Gastroesophageal sphincter (tissue), 4 donors: ENCODE measurements at regions not wholly inside any gene's neighbourhood (a gene's known extent, or its start where the extent isn't known, plus 50 kb on each side); places are given as distances from the start of the nearest gene placed in this dataset.

Source experiments
- ATAC-seq: fragments of 150-250 bp; one replicate; pipeline ENCODE4 v1.9.1; 2016; ENCODE audit warnings: mild to moderate bottlenecking, moderate library complexity
- H3K27ac ChIP-seq, 4 donors: fragments of 200-600 bp; sonication (generic) in 3 of 4; 1 replicate in 3 of 4; 2 replicates in 1 of 4; pipeline ENCODE4 v1.5.1; 2016 to 2019
- H3K27me3 ChIP-seq: fragments of 200-600 bp; sonication (generic); one replicate; pipeline ENCODE4 v1.5.1; 2019
- H3K36me3 ChIP-seq, 2 donors: fragments of 200-600 bp; sonication (generic); one replicate each; pipeline ENCODE4 v1.5.1; 2019; ENCODE audit warnings: control low read depth in 1 of 2
- H3K4me1 ChIP-seq, 3 donors: fragments of 200-600 bp; sonication (generic); 1 replicate in 2 of 3; 2 replicates in 1 of 3; pipeline ENCODE4 v1.5.1; 2016 to 2019; ENCODE audit warnings: control low read depth in 2 of 3
- H3K4me3 ChIP-seq, 2 donors: fragments of 200-600 bp; sonication (generic); one replicate each; pipeline ENCODE4 v1.5.1; 2019; ENCODE audit warnings: mild to moderate bottlenecking in 1 of 2, moderate library complexity in 1 of 2
- H3K9me3 ChIP-seq, 3 donors: fragments of 200-600 bp; sonication (generic); one replicate each; pipeline ENCODE4 v1.5.1; 2017 to 2019; ENCODE audit warnings: control low read depth in 2 of 3
- CTCF ChIP-seq, 4 experiments: fragments of 200-600 bp in 2 of 4; fragments of 450-650 bp in 2 of 4; sonication (generic) in 1 of 4; IDR thresholded peaks; one replicate each; pipeline ENCODE4 v1.5.1; 2017 to 2019; ENCODE audit warnings: antibody characterized with exemption in 4 of 4, mild to moderate bottlenecking in 2 of 4, moderate library complexity in 2 of 4
- EP300 ChIP-seq: sonication (generic); formaldehyde crosslinking; IDR thresholded peaks from one replicate; pipeline ENCODE4 v1.6.1; 2017; ENCODE audit warnings: antibody characterized with exemption, mild to moderate bottlenecking
- POLR2A ChIP-seq, 2 donors: fragments of 450-650 bp; IDR thresholded peaks; one replicate each; pipeline ENCODE4 v1.6.1; 2017; ENCODE audit warnings: antibody characterized with exemption in 2 of 2, mild to moderate bottlenecking in 2 of 2, moderate library complexity in 1 of 2
- POLR2AphosphoS5 ChIP-seq: sonication (generic); formaldehyde crosslinking; IDR thresholded peaks from one replicate; pipeline ENCODE4 v1.6.1; 2017; ENCODE audit warnings: antibody characterized with exemption
- WGBS, 2 donors: methylation state at CpG; one replicate each; pipeline ENCODE4 v1.1.5; 2018; ENCODE audit warnings: low coverage in 1 of 2; 5-methylcytosine and 5-hydroxymethylcytosine counted together

GRCh38 chr1:187956975-187957374, 1128.2 kb downstream of the PLA2G4A start:
- Histone ChIP-seq H3K9me3 (peaks cover 0 to 12% (median 0%) of the 10 kb centered on the region in 3 donors), H3K36me3 (no peaks in the 10 kb centered on the region), H3K4me3 (no peak overlapping the region), H3K27ac (no peak overlapping the region), H3K4me1 (no peaks in the 10 kb centered on the region), H3K27me3 (no peaks in the 10 kb centered on the region)
- TF ChIP-seq EP300 (no peak), POLR2AphosphoS5 (no peak), POLR2A (IDR thresholded peaks at IDR 0.05) (no peak), CTCF (IDR thresholded peaks at IDR 0.05) (no peak)
- no peak for ATAC-seq
- WGBS, 2 donors: 73 to 80% methylated on average over 3 of the region's 3 CpGs

- Histone ChIP-seq H3K4me3 (no peak overlapping the region), H3K4me1 (no peaks in the 10 kb centered on the region), H3K9me3 (peaks cover 0 to under 1% (median 0%) of the 10 kb centered on the region in 3 donors), H3K27me3 (no peaks in the 10 kb centered on the region), H3K27ac (no peak overlapping the region), H3K36me3 (no peaks in the 10 kb centered on the region)
- no peak for TF ChIP-seq POLR2A (IDR thresholded peaks at IDR 0.05)
- TF ChIP-seq CTCF (IDR thresholded peaks at IDR 0.05): no peak
- no peak for TF ChIP-seq EP300
- TF ChIP-seq POLR2AphosphoS5: no peak
- ATAC-seq: no peak
- WGBS, 2 donors: 67 to 74% methylated on average over 6 of the region's 6 CpGs
Observed at GRCh38 chr1:187958207-187958606, 1129.5 kb downstream of the PLA2G4A start.

GRCh38 chr1:187959062-187959461, 1130.3 kb downstream of the PLA2G4A start:
- Histone ChIP-seq H3K27ac (no peak overlapping the region), H3K36me3 (no peaks in the 10 kb centered on the region), H3K9me3 (no peaks in the 10 kb centered on the region), H3K4me3 (no peak overlapping the region), H3K27me3 (no peaks in the 10 kb centered on the region), H3K4me1 (no peaks in the 10 kb centered on the region)
- TF ChIP-seq CTCF (IDR thresholded peaks at IDR 0.05) (no peak), POLR2AphosphoS5 (no peak), EP300 (no peak)
- ATAC-seq: no peak
- WGBS, 2 donors: 83 to 91% methylated on average over 3 of the region's 3 CpGs

GRCh38 chr1:187960125-187960638, 1131.4 kb downstream of the PLA2G4A start:
- no peaks in the 10 kb centered on the region for H3K9me3 ChIP-seq
- H3K36me3 ChIP-seq: no peaks in the 10 kb centered on the region
- H3K4me3 ChIP-seq: no peak overlapping the region
- no peaks in the 10 kb centered on the region for H3K27me3 ChIP-seq
- TF ChIP-seq POLR2AphosphoS5: no peak
- no peak for TF ChIP-seq EP300
- TF ChIP-seq POLR2A (IDR thresholded peaks at IDR 0.05): no peak
- TF ChIP-seq CTCF (IDR thresholded peaks at IDR 0.05): no peak
- no peaks in the 10 kb centered on the region for H3K4me1 ChIP-seq
- ATAC-seq: no peak
- H3K27ac ChIP-seq: no peak overlapping the region
- 78 to 84% methylated on average over 3 of the region's 3 CpGs for WGBS, 2 donors

GRCh38 chr1:187961895-187962294, 1133.1 kb downstream of the PLA2G4A start:
- H3K4me1 ChIP-seq: no peaks in the 10 kb centered on the region
- H3K36me3 ChIP-seq: no peaks in the 10 kb centered on the region
- no peak overlapping the region for H3K4me3 ChIP-seq
- no peaks in the 10 kb centered on the region for H3K9me3 ChIP-seq
- no peak for ATAC-seq
- TF ChIP-seq POLR2A (IDR thresholded peaks at IDR 0.05) (no peak), CTCF (IDR thresholded peaks at IDR 0.05) (no peak), EP300 (no peak), POLR2AphosphoS5 (no peak)
- 0 to 38% methylated on average over 1 of the region's 1 CpG for WGBS, 2 donors
- H3K27me3 ChIP-seq: no peaks in the 10 kb centered on the region
- no peak overlapping the region for H3K27ac ChIP-seq
